K562 (cell line): ENCODE measurements at regions not wholly inside any gene's neighbourhood (a gene's known extent, or its start where the extent isn't known, plus 50 kb on each side); places are given as distances from the start of the nearest gene placed in this dataset.

ENCODE experiments used
- ATAC-seq: fragments of 200-7000 bp; cut with Tn5 transposase; 3 replicates; pipeline ENCODE4 v1.9.1; 2020; ENCODE audit warnings: moderate library complexity
- BruUV-seq: library from RNA; stranded (reverse); fragments of 400-500 nt; replicated peaks from 2 replicates; lab custom pipeline; 2021; lab: Mats Ljungman, UMichigan
- CTCF ChIA-PET: fragments of 300-600 bp; formaldehyde crosslinking; extraction: SDS; loops from one replicate; lab custom pipeline; 2021; ENCODE audit warnings: low intra/inter-chr PET ratio; lab: Yijun Ruan, JAX
- POLR2A ChIA-PET: fragments of 300-600, 350-650 bp; sonication (Branson Sonifier 250); formaldehyde crosslinking; extraction: SDS; loops from one replicate; lab custom pipeline; 2021; ENCODE audit warnings: antibody characterized with exemption, inconsistent platforms; lab: Yijun Ruan, JAX
- DNase-seq, 4 experiments: peaks; one replicate each; pipeline versions ENCODE4 v3.0.0 to v3.0.0-alpha.2; 2011 to 2018; ENCODE audit warnings: low spot score in 3 of 4, mixed read lengths in 3 of 4; ENCODE audit errors: extremely low read depth in 1 of 4
- FAIRE-seq: peaks from 2 replicates; lab custom pipeline; 2011; peaks lifted over from hg19 to GRCh38; lab: Jason Lieb, UNC
- H2AFZ ChIP-seq: 2 replicates; pipeline ENCODE4 v1.6.0; 2011; ENCODE audit warnings: low read depth, low read length, control low read depth, inconsistent platforms
- H3K27ac ChIP-seq: fragments of 200-600 bp; 3 replicates; pipeline ENCODE4 v1.8.0; 2011; ENCODE audit warnings: low read depth, mild to moderate bottlenecking, control low read depth, inconsistent platforms, low read length, moderate library complexity, mixed read lengths; ENCODE audit errors: extremely low read depth
- H3K27me3 ChIP-seq, 2 experiments: fragments of 300-600 bp in 1 of 2; 2 replicates in 1 of 2; 3 replicates in 1 of 2; pipeline versions ENCODE4 v1.6.0 to v1.8.0; 2011; ENCODE audit warnings: inconsistent platforms in 2 of 2, low read length in 2 of 2, mild to moderate bottlenecking in 1 of 2, mixed read lengths in 1 of 2, moderate library complexity in 1 of 2; ENCODE audit not compliant: control insufficient read depth in 2 of 2, insufficient read depth in 2 of 2
- H3K36me3 ChIP-seq: fragments of 300-600 bp; 3 replicates; pipeline ENCODE4 v1.8.0; 2011; ENCODE audit warnings: mild to moderate bottlenecking, low read length, inconsistent platforms; ENCODE audit not compliant: control insufficient read depth, insufficient read depth
- H3K4me1 ChIP-seq, 2 experiments: fragments of 200-600 bp in 1 of 2; replicated peaks in 1 of 2; 2 replicates in 1 of 2; 3 replicates in 1 of 2; pipeline versions ENCODE4 v1.5.1 to v1.8.0; 2011; ENCODE audit warnings: inconsistent platforms in 2 of 2, low read length in 2 of 2, mild to moderate bottlenecking in 1 of 2, mixed read lengths in 1 of 2, moderate library complexity in 1 of 2; ENCODE audit not compliant: control insufficient read depth in 2 of 2, insufficient read depth in 2 of 2
- H3K4me2 ChIP-seq: 2 replicates; pipeline ENCODE4 v1.6.1; 2011; ENCODE audit warnings: low read length, control low read depth, inconsistent platforms, mixed read lengths; ENCODE audit not compliant: insufficient read depth
- H3K4me3 ChIP-seq: fragments of 200-600 bp; sonication (generic), shearing (Covaris generic); 2 replicates; pipeline ENCODE4 v1.5.1; 2016; ENCODE audit warnings: control low read depth, inconsistent platforms
- H3K79me2 ChIP-seq: fragments of 200-600 bp; 3 replicates; pipeline ENCODE4 v1.8.0; 2011; ENCODE audit warnings: low read length, inconsistent platforms; ENCODE audit not compliant: control insufficient read depth, insufficient read depth
- H3K9ac ChIP-seq, 2 experiments: 2 replicates each; pipeline versions ENCODE4 v1.6.0 to v1.6.1; 2011; ENCODE audit warnings: low read depth in 2 of 2, low read length in 2 of 2, control low read depth in 1 of 2, inconsistent platforms in 1 of 2, mild to moderate bottlenecking in 1 of 2, mixed read lengths in 1 of 2; ENCODE audit not compliant: insufficient read depth in 1 of 2
- H3K9me1 ChIP-seq: one replicate; pipeline ENCODE4 v1.6.0; 2011; ENCODE audit warnings: inconsistent platforms, mild to moderate bottlenecking, low read length, moderate library complexity; ENCODE audit not compliant: control insufficient read depth, insufficient read depth
- H3K9me3 ChIP-seq: replicated peaks from 2 replicates; pipeline ENCODE4 v1.5.1; 2011; ENCODE audit warnings: low read depth, low read length, inconsistent platforms; ENCODE audit not compliant: control insufficient read depth, insufficient read depth
- H4K20me1 ChIP-seq: replicated peaks from 2 replicates; pipeline ENCODE4 v1.6.1; 2011; ENCODE audit warnings: low read length, inconsistent platforms, mixed read lengths; ENCODE audit not compliant: control insufficient read depth, insufficient read depth
- BHLHE40 ChIP-seq: IDR thresholded peaks from 2 replicates; pipeline ENCODE4 v1.6.1; 2011; ENCODE audit warnings: low read length, improper control_type of control experiment
- CBX5 ChIP-seq: IDR thresholded peaks from 2 replicates; pipeline ENCODE4 v1.6.1; 2014; ENCODE audit warnings: low read depth, borderline replicate concordance
- CTCFL ChIP-seq: IDR thresholded peaks from 2 replicates; pipeline ENCODE4 v1.6.1; 2011; ENCODE audit warnings: borderline replicate concordance, low read depth, mild to moderate bottlenecking, moderate library complexity, low read length; ENCODE audit not compliant: insufficient read depth, poor library complexity, severe bottlenecking
- EGR1 ChIP-seq: fragments of 450-650 bp; conservative IDR thresholded peaks from 2 replicates; pipeline ENCODE4 v1.6.1; 2017; ENCODE audit warnings: mild to moderate bottlenecking
- ELK3 ChIP-seq: fragments of 450-650 bp; formaldehyde crosslinking; IDR thresholded peaks from 2 replicates; pipeline ENCODE4 v1.4.0; 2020; ENCODE audit warnings: mild to moderate bottlenecking
- EZH2 ChIP-seq: IDR thresholded peaks from 2 replicates; pipeline ENCODE4 v1.6.1; 2012; ENCODE audit warnings: low read depth, mild to moderate bottlenecking, inconsistent platforms, low read length, borderline replicate concordance
- FOXJ3 ChIP-seq: sonication (generic); formaldehyde crosslinking; IDR thresholded peaks from 2 replicates; pipeline ENCODE4 v1.4.0; 2020; ENCODE audit warnings: mild to moderate bottlenecking, missing genetic modification reagents
- MTA3 ChIP-seq: fragments of 450-650 bp; formaldehyde crosslinking; IDR thresholded peaks from 2 replicates; pipeline ENCODE4 v1.6.1; 2017; ENCODE audit warnings: mild to moderate bottlenecking, borderline replicate concordance
- NFE2L1 ChIP-seq: fragments of 450-650 bp; IDR thresholded peaks from 2 replicates; pipeline ENCODE4 v1.6.1; 2016; ENCODE audit warnings: missing genetic modification characterization, low read depth, mild to moderate bottlenecking, missing compliant biosample characterization, moderate library complexity, borderline replicate concordance
- NR2F6 ChIP-seq: fragments of 450-650 bp; formaldehyde crosslinking; IDR thresholded peaks from 2 replicates; pipeline ENCODE4 v1.4.0; 2020; ENCODE audit warnings: mild to moderate bottlenecking
- POLR2G ChIP-seq: fragments of 200-400 bp; formaldehyde crosslinking; IDR thresholded peaks from 2 replicates; pipeline ENCODE4 v1.6.1; 2017; ENCODE audit warnings: low read depth, mild to moderate bottlenecking, antibody characterized with exemption, low read length, moderate library complexity
- TEAD2 ChIP-seq: fragments of 450-650 bp; IDR thresholded peaks from 2 replicates; pipeline ENCODE4 v1.6.1; 2016; ENCODE audit warnings: missing genetic modification characterization, control low read depth, missing compliant biosample characterization
- UBTF ChIP-seq, 2 experiments: IDR thresholded peaks; 2 replicates each; pipeline ENCODE4 v1.6.1; 2012; ENCODE audit warnings: improper control_type of control experiment in 2 of 2, low read depth in 2 of 2, low read length in 2 of 2, borderline replicate concordance in 1 of 2
- ZNF165 ChIP-seq: fragments of 250-450 bp; sonication (Bioruptor Pico); IDR thresholded peaks from 2 replicates; pipeline ENCODE4 v1.4.0; 2020; ENCODE audit warnings: borderline replicate concordance
- WGBS: fragments of 100-300 bp; shearing (Covaris generic); methylation state at CpG from one replicate; pipeline ENCODE4 v1.1.6; 2016; ENCODE audit warnings: low coverage, mixed read lengths; ENCODE audit not compliant: insufficient coverage; ENCODE audit errors: missing lambda C conversion rate; 5-methylcytosine and 5-hydroxymethylcytosine counted together
- in situ Hi-C: fragments of 300-500 bp; cut with MboI; formaldehyde crosslinking; loops from 4 replicates; pipeline ENCODE4 v1.15.0; 2018; ENCODE audit warnings: inconsistent platforms, mixed read lengths
- intact Hi-C: fragments of 100-400 bp; cut with micrococcal nuclease; formaldehyde crosslinking; loops from 2 replicates; pipeline ENCODE4 v1.14.2; 2022
- TF ChIP-seq, protein P1 (sequence below): fragments of 250-450 bp; sonication (Bioruptor Pico); IDR thresholded peaks from 2 replicates; pipeline ENCODE4 v1.8.0; 2022; ENCODE audit warnings: moderate library complexity, mild to moderate bottlenecking, inconsistent platforms
- TF ChIP-seq, protein P2 (sequence below): fragments of 450-650 bp; IDR thresholded peaks from 2 replicates; pipeline ENCODE4 v1.7.0; 2016; ENCODE audit warnings: borderline replicate concordance

- no peak overlapping the region for H3K27ac ChIP-seq
- ChIA-PET CTCF (no interaction called here), POLR2A (no interaction called here)
- FAIRE-seq (no peak), ATAC-seq (no peak), DNase-seq (no peak)
- no peak overlapping the region for H3K4me3 ChIP-seq
- intact Hi-C loops (no loop called here), in situ Hi-C loops (no loop called here)
- WGBS, result 4% methylated on average over 4 of the region's 4 CpGs
- H3K27me3 ChIP-seq, result no peaks in the 10 kb centered on the region
- H2AFZ ChIP-seq, result no peak overlapping the region
- H3K4me1 ChIP-seq, result no peaks in the 10 kb centered on the region
- BruUV-seq, result no TSS peak
- no peaks in the 10 kb centered on the region for H3K9me1 ChIP-seq
- no peak overlapping the region for H3K4me2 ChIP-seq
- H3K79me2 ChIP-seq, result no peaks in the 10 kb centered on the region
- no peaks in the 10 kb centered on the region for H4K20me1 ChIP-seq
- H3K9ac ChIP-seq, result no peak overlapping the region
- no peaks in the 10 kb centered on the region for H3K9me3 ChIP-seq
- H3K36me3 ChIP-seq, result no peaks in the 10 kb centered on the region
- TF ChIP-seq EZH2 (no peak), POLR2G (no peak), EGR1 (no peak), ELK3 (CRISPR knock-in tag) (no peak), NR2F6 (CRISPR knock-in tag) (no peak), FOXJ3 (CRISPR knock-in tag) (no peak), UBTF (IDR thresholded peaks at IDR 0.05; ENCODE audit: borderline replicate concordance in 1 of 2, low read depth in 2 of 2, low read length in 2 of 2) (no peak), CTCFL (no peak), CBX5 (no peak), BHLHE40 (no peak), ZNF165 (CRISPR knock-in tag) (no peak), MTA3 (no peak), TEAD2 (no peak), NFE2L1 (tag) (no peak)
- TF ChIP-seq, protein P1, sequence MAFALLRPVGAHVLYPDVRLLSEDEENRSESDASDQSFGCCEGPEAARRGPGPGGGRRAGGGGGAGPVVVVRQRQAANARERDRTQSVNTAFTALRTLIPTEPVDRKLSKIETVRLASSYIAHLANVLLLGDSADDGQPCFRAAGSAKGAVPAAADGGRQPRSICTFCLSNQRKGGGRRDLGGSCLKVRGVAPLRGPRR, result no peak
- TF ChIP-seq, protein P2, sequence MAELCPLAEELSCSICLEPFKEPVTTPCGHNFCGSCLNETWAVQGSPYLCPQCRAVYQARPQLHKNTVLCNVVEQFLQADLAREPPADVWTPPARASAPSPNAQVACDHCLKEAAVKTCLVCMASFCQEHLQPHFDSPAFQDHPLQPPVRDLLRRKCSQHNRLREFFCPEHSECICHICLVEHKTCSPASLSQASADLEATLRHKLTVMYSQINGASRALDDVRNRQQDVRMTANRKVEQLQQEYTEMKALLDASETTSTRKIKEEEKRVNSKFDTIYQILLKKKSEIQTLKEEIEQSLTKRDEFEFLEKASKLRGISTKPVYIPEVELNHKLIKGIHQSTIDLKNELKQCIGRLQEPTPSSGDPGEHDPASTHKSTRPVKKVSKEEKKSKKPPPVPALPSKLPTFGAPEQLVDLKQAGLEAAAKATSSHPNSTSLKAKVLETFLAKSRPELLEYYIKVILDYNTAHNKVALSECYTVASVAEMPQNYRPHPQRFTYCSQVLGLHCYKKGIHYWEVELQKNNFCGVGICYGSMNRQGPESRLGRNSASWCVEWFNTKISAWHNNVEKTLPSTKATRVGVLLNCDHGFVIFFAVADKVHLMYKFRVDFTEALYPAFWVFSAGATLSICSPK, result no peak
Observed at GRCh38 chr13:38093425-38093824, 223.9 kb upstream of the TRPC4 start.
